ENCODE measurements at regions not wholly inside any gene's neighbourhood (a gene's known extent, or its start where the extent isn't known, plus 50 kb on each side); places are given as distances from the start of the nearest gene placed in this dataset.

DNA sequence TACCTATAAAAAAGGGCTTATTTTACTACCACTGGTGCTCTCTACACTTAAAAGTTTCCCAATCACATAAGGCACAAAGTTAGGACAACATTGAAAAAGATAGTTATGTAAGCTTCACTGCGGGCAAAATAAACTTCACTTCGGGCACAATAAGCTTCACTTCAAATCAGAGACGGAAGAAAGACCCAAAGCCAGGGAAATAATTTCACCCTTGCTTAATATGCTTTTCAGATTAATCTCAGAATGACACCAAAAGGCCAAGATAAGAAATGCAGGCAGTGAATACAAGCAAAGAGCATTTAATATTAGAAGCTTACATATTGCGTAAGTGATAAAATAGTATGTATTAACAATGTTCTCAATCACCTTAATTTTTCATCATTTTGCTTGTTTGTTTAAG, 444.2 kb downstream of the SETD4 start:
- Histone ChIP-seq H3K9me3 (ENCODE audit: control insufficient read depth, insufficient read depth, low read length) (no peaks in the 10 kb centered on the region), H3K36me3 (ENCODE audit: control insufficient read depth, insufficient read depth, low read length) (no peaks in the 10 kb centered on the region), H3K27ac (ENCODE audit: low read length) (no peak overlapping the region), H3K4me3 (ENCODE audit: low read length) (no peak overlapping the region), H3K27me3 (ENCODE audit: control insufficient read depth, insufficient read depth, low read length) (no peaks in the 10 kb centered on the region), H3K4me1 (ENCODE audit: control insufficient read depth, insufficient read depth, low read length) (0 out of 2 replicates have a peak, but pooled peaks cover 2% of the 10 kb centered on the region)
- no CpG with 5 or more reads among the region's 4 CpGs for WGBS (ENCODE audit: insufficient coverage, insufficient read length)
- no peak for DNase-seq (ENCODE audit: low read depth, low spot score)

DNA sequence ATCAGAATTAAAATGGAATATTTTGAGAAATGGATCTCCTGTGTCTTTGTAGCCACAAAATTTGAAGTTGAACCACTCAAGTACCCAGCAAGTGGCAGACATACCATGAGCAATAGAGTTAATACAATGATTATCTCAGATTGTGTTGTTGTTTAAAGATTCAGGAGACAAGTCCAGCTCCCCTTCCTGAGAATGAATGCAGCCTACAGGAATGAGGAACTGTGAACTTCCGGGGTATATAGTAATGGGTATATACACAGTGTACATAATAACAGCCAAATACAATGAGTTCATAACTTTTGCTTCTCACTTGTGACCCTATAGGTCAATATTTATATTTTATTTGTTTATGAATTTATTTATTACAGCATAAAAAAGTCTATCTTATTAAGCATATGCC, 445.0 kb downstream of the SETD4 start:
- no CpG with 5 or more reads among the region's 1 CpG for WGBS (ENCODE audit: insufficient coverage, insufficient read length)
- Histone ChIP-seq H3K27ac (ENCODE audit: low read length) (no peak overlapping the region), H3K9me3 (ENCODE audit: control insufficient read depth, insufficient read depth, low read length) (no peaks in the 10 kb centered on the region), H3K4me3 (ENCODE audit: low read length) (no peak overlapping the region), H3K27me3 (ENCODE audit: control insufficient read depth, insufficient read depth, low read length) (no peaks in the 10 kb centered on the region), H3K36me3 (ENCODE audit: control insufficient read depth, insufficient read depth, low read length) (no peaks in the 10 kb centered on the region), H3K4me1 (ENCODE audit: control insufficient read depth, insufficient read depth, low read length) (0 out of 2 replicates have a peak, but pooled peaks cover 2% of the 10 kb centered on the region)
- DNase-seq (ENCODE audit: low read depth, low spot score), result no peak

DNA sequence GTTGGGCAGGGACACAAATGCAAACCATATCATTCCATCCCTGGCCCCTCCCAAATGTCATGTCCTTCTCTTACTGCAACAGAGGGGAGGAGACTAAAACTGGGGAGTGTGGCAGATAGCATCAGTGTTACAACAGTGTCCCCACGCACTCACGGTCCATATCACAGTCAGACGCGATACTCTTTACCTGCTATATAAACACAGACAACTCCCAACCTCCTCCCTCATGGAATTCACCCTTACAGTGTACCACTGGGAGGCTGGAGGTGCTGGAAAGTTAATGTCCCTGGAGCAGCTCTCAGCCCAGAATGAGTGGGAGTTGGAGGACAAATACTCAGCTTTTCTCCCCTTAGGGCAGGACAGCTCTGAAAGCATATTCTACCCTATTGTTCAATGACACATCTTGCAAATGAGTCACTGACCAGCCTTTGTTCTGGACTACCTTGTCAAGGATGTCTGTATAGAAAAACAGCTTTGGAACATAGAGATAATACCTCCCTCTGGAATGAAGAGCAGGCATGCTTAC, 445.9 kb downstream of the SETD4 start:
- H3K36me3 ChIP-seq (ENCODE audit: control insufficient read depth, insufficient read depth, low read length), result no peaks in the 10 kb centered on the region
- DNase-seq (ENCODE audit: low read depth, low spot score), result no peak
- H3K4me1 ChIP-seq (ENCODE audit: control insufficient read depth, insufficient read depth, low read length), result 0 out of 2 replicates have a peak, but pooled peaks cover 2% of the 10 kb centered on the region
- no peak overlapping the region for H3K4me3 ChIP-seq (ENCODE audit: low read length)
- no CpG with 5 or more reads among the region's 4 CpGs for WGBS (ENCODE audit: insufficient coverage, insufficient read length)
- no peaks in the 10 kb centered on the region for H3K27me3 ChIP-seq (ENCODE audit: control insufficient read depth, insufficient read depth, low read length)
- no peaks in the 10 kb centered on the region for H3K9me3 ChIP-seq (ENCODE audit: control insufficient read depth, insufficient read depth, low read length)
- no peak overlapping the region for H3K27ac ChIP-seq (ENCODE audit: low read length)

DNA sequence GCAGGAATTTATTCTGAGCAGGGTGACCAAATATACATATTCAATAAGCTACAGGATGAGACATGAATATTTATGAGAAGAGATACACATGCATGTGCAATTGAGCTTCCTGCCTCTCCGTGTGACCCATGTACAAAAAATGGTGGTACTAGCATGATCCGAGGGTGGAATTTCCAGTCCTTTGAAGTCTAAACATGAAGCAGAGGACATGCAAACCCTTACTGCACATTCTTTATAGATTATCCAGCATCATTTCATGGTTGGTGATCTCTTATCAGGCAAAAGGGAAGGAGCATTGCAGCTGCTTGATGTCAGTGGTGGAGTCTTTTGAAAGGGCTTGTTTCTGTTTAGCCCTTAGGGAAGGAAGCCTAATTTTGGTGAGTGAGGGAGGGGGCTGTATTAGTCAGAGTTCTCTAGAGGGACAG, 448.6 kb downstream of the SETD4 start:
- no CpG with 5 or more reads among the region's 2 CpGs for WGBS (ENCODE audit: insufficient coverage, insufficient read length)
- H3K9me3 ChIP-seq (ENCODE audit: control insufficient read depth, insufficient read depth, low read length), result no peaks in the 10 kb centered on the region
- H3K4me3 ChIP-seq (ENCODE audit: low read length), result no peak overlapping the region
- no peaks in the 10 kb centered on the region for H3K36me3 ChIP-seq (ENCODE audit: control insufficient read depth, insufficient read depth, low read length)
- no peak for DNase-seq (ENCODE audit: low read depth, low spot score)
- H3K27me3 ChIP-seq (ENCODE audit: control insufficient read depth, insufficient read depth, low read length), result no peaks in the 10 kb centered on the region
- H3K4me1 ChIP-seq (ENCODE audit: control insufficient read depth, insufficient read depth, low read length), result 0 out of 2 replicates have a peak, but pooled peaks cover 2% of the 10 kb centered on the region
- no peak overlapping the region for H3K27ac ChIP-seq (ENCODE audit: low read length)

DNA sequence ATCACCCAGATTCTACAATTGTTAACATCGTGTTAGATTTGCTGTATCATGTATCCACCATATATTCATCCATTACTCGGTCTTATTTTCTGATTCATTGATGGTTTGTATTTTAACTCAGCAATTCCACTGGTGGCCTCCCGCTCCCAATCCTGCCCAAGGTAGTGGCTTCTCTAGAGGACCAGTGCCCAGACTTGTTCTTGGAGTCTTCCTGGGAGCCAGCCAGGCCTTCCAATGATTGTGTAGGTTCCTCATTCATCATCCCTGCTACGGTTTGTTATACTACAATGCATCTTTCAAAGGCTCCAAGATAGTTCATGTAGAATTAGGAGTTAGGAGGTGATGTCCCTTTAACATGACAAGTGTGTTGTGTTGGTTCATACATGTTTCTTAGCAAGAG, 451.1 kb downstream of the SETD4 start:
- Histone ChIP-seq H3K4me1 (ENCODE audit: control insufficient read depth, insufficient read depth, low read length) (no peaks in the 10 kb centered on the region), H3K4me3 (ENCODE audit: low read length) (no peak overlapping the region), H3K27ac (ENCODE audit: low read length) (no peak overlapping the region), H3K27me3 (ENCODE audit: control insufficient read depth, insufficient read depth, low read length) (no peaks in the 10 kb centered on the region), H3K36me3 (ENCODE audit: control insufficient read depth, insufficient read depth, low read length) (no peaks in the 10 kb centered on the region), H3K9me3 (ENCODE audit: control insufficient read depth, insufficient read depth, low read length) (no peaks in the 10 kb centered on the region)
- WGBS (ENCODE audit: insufficient coverage, insufficient read length), result no CpG with 5 or more reads among the region's 4 CpGs
- no peak for DNase-seq (ENCODE audit: low read depth, low spot score)

DNA sequence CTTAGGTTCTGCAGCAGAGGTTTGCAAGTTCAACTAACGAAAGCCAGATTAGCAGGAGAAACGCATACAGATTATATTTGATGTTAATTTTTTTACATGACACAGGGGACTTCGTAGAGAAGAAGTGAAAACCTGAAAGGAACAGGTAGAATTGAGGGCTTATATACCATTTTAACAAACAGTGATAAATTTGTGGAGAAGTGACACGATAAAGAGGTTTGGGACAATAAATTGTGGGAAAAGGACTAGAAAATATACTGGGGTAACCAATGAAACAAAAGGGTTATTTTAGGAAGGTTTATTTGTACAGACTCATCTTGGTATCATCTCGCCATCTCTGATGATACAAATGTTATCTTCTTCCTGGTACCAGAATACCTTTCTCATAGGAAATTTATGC, 452.9 kb downstream of the SETD4 start:
- DNase-seq (ENCODE audit: low read depth, low spot score), result no peak
- H3K27me3 ChIP-seq (ENCODE audit: control insufficient read depth, insufficient read depth, low read length), result no peaks in the 10 kb centered on the region
- H3K27ac ChIP-seq (ENCODE audit: low read length), result no peak overlapping the region
- no peaks in the 10 kb centered on the region for H3K9me3 ChIP-seq (ENCODE audit: control insufficient read depth, insufficient read depth, low read length)
- H3K4me1 ChIP-seq (ENCODE audit: control insufficient read depth, insufficient read depth, low read length), result 0 out of 2 replicates have a peak, but pooled peaks cover 2% of the 10 kb centered on the region
- WGBS (ENCODE audit: insufficient coverage, insufficient read length), result no CpG with 5 or more reads among the region's 5 CpGs
- H3K36me3 ChIP-seq (ENCODE audit: control insufficient read depth, insufficient read depth, low read length), result no peaks in the 10 kb centered on the region
- H3K4me3 ChIP-seq (ENCODE audit: low read length), result no peak overlapping the region

DNA sequence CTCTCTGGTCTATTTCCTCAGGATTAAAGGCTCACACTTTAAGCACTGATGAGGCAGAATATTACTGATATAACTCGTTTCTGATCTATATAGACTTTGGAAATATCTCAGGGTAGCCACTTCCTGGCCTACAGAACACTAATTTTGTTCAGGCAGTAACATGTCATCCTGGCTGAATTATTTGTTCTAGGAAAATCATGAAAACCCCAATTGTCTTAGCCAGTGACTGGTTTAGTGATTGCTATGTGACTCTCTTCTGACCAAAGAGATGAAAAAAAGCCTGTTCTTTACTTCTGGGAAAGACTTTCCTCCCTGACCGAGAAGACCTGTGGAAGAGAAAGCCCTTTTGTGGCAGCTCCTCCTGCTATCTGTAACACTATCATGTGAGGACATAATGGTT, 453.7 kb downstream of the SETD4 start:
- DNase-seq (ENCODE audit: low read depth, low spot score), result no peak
- Histone ChIP-seq H3K36me3 (ENCODE audit: control insufficient read depth, insufficient read depth, low read length) (no peaks in the 10 kb centered on the region), H3K4me3 (ENCODE audit: low read length) (no peak overlapping the region), H3K27me3 (ENCODE audit: control insufficient read depth, insufficient read depth, low read length) (no peaks in the 10 kb centered on the region), H3K4me1 (ENCODE audit: control insufficient read depth, insufficient read depth, low read length) (0 out of 2 replicates have a peak, but pooled peaks cover 2% of the 10 kb centered on the region), H3K27ac (ENCODE audit: low read length) (no peak overlapping the region), H3K9me3 (ENCODE audit: control insufficient read depth, insufficient read depth, low read length) (no peaks in the 10 kb centered on the region)
- no CpG with 5 or more reads among the region's 2 CpGs for WGBS (ENCODE audit: insufficient coverage, insufficient read length)

DNA sequence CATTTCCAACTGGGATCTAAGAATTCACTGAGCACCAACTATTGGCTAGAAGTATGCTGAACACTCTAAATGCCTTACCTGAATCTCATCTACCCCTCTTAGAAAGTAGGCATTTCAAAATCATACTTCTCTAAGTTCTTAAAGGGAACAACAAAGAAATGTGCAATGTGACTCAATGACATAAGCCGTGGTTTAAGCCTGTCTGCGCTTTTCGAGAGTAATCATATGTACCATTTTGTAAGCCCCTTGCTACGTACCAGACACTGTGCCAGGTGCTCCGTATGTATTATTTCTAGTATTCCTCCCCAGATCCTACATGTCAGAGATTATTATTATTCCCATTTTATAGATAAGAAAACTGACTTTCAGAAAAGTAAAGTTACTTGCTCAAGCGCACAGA, 454.2 kb downstream of the SETD4 start:
- H3K4me1 ChIP-seq (ENCODE audit: control insufficient read depth, insufficient read depth, low read length), result 0 out of 2 replicates have a peak, but pooled peaks cover 2% of the 10 kb centered on the region
- H3K27ac ChIP-seq (ENCODE audit: low read length), result no peak overlapping the region
- DNase-seq (ENCODE audit: low read depth, low spot score), result no peak
- no CpG with 5 or more reads among the region's 6 CpGs for WGBS (ENCODE audit: insufficient coverage, insufficient read length)
- no peak overlapping the region for H3K4me3 ChIP-seq (ENCODE audit: low read length)
- H3K36me3 ChIP-seq (ENCODE audit: control insufficient read depth, insufficient read depth, low read length), result no peaks in the 10 kb centered on the region
- no peaks in the 10 kb centered on the region for H3K9me3 ChIP-seq (ENCODE audit: control insufficient read depth, insufficient read depth, low read length)
- no peaks in the 10 kb centered on the region for H3K27me3 ChIP-seq (ENCODE audit: control insufficient read depth, insufficient read depth, low read length)

DNA sequence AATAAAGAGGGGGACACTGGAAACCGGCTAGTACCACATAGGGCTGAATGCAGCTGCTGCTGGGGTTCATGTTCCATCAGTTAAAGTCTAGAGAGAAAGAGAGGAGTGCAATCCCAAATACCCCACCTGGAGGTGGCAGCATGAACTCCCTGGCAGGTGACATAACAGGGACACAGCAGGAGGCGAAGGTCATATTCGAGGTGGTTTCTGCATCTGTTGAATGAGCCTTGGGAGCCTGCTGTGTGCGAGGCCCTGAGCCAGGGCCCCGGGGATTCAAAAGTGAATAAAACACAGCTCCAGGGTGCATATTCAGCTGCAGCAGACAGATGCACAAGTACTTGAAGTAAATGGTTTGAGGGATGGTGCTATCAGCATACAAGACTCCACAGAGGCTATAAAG, 456.8 kb downstream of the SETD4 start:
- Histone ChIP-seq H3K27ac (ENCODE audit: low read length) (no peak overlapping the region), H3K4me1 (ENCODE audit: control insufficient read depth, insufficient read depth, low read length) (0 out of 2 replicates have a peak, but pooled peaks cover 5% of the 10 kb centered on the region), H3K9me3 (ENCODE audit: control insufficient read depth, insufficient read depth, low read length) (no peaks in the 10 kb centered on the region), H3K36me3 (ENCODE audit: control insufficient read depth, insufficient read depth, low read length) (no peaks in the 10 kb centered on the region), H3K4me3 (ENCODE audit: low read length) (no peak overlapping the region), H3K27me3 (ENCODE audit: control insufficient read depth, insufficient read depth, low read length) (no peaks in the 10 kb centered on the region)
- WGBS (ENCODE audit: insufficient coverage, insufficient read length), result no CpG with 5 or more reads among the region's 5 CpGs
- peak; percentile 22 for DNase-seq (ENCODE audit: low read depth, low spot score)

DNA sequence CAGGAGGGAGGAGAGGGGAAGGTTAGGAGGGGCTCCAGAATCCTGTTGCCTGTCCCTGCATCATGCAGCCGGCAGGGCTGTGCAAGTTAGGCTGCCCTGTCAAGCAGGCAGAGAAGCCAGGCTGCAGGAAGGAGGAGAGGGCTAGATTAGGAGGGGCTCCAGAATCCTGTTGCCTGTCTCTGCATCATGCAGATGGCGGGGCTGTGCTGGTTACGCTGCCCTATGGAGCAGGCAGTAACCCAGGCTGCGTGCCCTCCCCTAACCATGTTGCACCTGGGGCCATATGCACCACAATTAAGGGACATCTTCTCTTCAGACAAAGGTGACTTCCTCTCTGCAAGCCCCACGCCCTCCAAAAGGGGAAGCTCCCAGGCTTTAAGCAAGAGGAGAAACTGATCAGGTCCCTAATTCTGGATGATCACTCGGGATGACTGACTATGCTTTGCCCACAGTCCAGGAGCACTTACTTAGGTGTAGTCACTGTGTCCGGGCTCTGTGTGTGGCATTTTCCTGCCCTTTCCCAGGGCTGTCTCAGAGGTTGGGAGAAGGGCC, 457.4 kb downstream of the SETD4 start:
- Histone ChIP-seq H3K27me3 (ENCODE audit: control insufficient read depth, insufficient read depth, low read length) (no peaks in the 10 kb centered on the region), H3K4me1 (ENCODE audit: control insufficient read depth, insufficient read depth, low read length) (0 out of 2 replicates have a peak, but pooled peaks cover 5% of the 10 kb centered on the region), H3K4me3 (ENCODE audit: low read length) (no peak overlapping the region), H3K27ac (ENCODE audit: low read length) (no peak overlapping the region), H3K9me3 (ENCODE audit: control insufficient read depth, insufficient read depth, low read length) (no peaks in the 10 kb centered on the region), H3K36me3 (ENCODE audit: control insufficient read depth, insufficient read depth, low read length) (no peaks in the 10 kb centered on the region)
- no peak for DNase-seq (ENCODE audit: low read depth, low spot score)
- WGBS (ENCODE audit: insufficient coverage, insufficient read length), result no CpG with 5 or more reads among the region's 7 CpGs

DNA sequence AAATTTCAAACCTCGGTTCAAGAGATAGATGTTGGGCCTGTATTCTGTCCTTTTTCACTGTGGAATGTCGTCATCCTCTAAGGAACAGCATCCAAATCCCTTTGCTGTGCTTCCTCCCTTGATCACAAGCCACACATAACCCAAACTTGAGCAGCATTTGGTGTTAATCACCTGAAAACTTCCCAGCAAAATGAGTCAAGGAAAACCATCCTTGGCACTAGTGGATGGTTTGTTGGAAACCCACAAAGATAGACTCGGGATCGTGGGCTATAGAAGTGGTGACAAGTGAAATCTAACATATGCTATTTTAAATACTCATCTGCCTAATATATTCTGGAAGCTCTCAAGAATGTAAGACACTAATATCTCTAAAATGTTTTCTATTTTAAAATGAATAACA, 459.1 kb downstream of the SETD4 start:
- Histone ChIP-seq H3K9me3 (ENCODE audit: control insufficient read depth, insufficient read depth, low read length) (no peaks in the 10 kb centered on the region), H3K36me3 (ENCODE audit: control insufficient read depth, insufficient read depth, low read length) (no peaks in the 10 kb centered on the region), H3K27ac (ENCODE audit: low read length) (no peak overlapping the region), H3K4me1 (ENCODE audit: control insufficient read depth, insufficient read depth, low read length) (0 out of 2 replicates have a peak, but pooled peaks cover 5% of the 10 kb centered on the region), H3K4me3 (ENCODE audit: low read length) (no peak overlapping the region), H3K27me3 (ENCODE audit: control insufficient read depth, insufficient read depth, low read length) (no peaks in the 10 kb centered on the region)
- no CpG with 5 or more reads among the region's 4 CpGs for WGBS (ENCODE audit: insufficient coverage, insufficient read length)
- no peak for DNase-seq (ENCODE audit: low read depth, low spot score)

Measured in iPS DF 6.9 (cell line).